WTC11 (cell line): ENCODE measurements at regions not wholly inside any gene's neighbourhood (a gene's known extent, or its start where the extent isn't known, plus 50 kb on each side); places are given as distances from the start of the nearest gene placed in this dataset.

Source experiments
- ATAC-seq: fragments of 200-7000 bp; cut with Tn5 transposase; 2 replicates; pipeline ENCODE4 v1.10.0; 2021; ENCODE audit warnings: mild to moderate bottlenecking, moderate library complexity
- CTCF ChIA-PET: fragments of 300-600 bp; sonication (Branson Sonifier 250); formaldehyde crosslinking; loops from one replicate; lab custom pipeline; 2021; ENCODE audit warnings: antibody characterized with exemption; lab: Charles Lee
- POLR2A ChIA-PET: fragments of 350-600 bp; sonication (Branson Sonifier 250); formaldehyde crosslinking; loops from one replicate; lab custom pipeline; 2021; ENCODE audit warnings: antibody characterized with exemption; lab: Charles Lee
- DNase-seq: peaks from one replicate; pipeline ENCODE4 v3.0.0; 2021; ENCODE audit warnings: low spot score
- H3K27ac Mint-ChIP-seq: 2 replicates; pipeline ENCODE4 v1.8.0; 2021; ENCODE audit warnings: mixed read lengths
- H3K27me3 Mint-ChIP-seq: 2 replicates; pipeline ENCODE4 v1.8.0; 2021; ENCODE audit warnings: low read depth, mild to moderate bottlenecking, moderate library complexity, mixed read lengths
- H3K36me3 Mint-ChIP-seq: 2 replicates; pipeline ENCODE4 v1.8.0; 2021; ENCODE audit warnings: mixed read lengths
- H3K4me1 Mint-ChIP-seq: 2 replicates; pipeline ENCODE4 v1.8.0; 2022; ENCODE audit warnings: mixed read lengths
- H3K4me3 Mint-ChIP-seq: 2 replicates; pipeline ENCODE4 v1.8.0; 2021; ENCODE audit warnings: mild to moderate bottlenecking, moderate library complexity, mixed read lengths
- H3K9me3 Mint-ChIP-seq: 2 replicates; pipeline ENCODE4 v1.8.0; 2021; ENCODE audit warnings: mixed read lengths
- CREM ChIP-seq: sonication (generic); formaldehyde crosslinking; IDR thresholded peaks from 2 replicates; pipeline ENCODE4 v1.8.1; 2022; ENCODE audit warnings: mild to moderate bottlenecking, missing genetic modification reagents, moderate library complexity
- EMX1 ChIP-seq: fragments of 250-450 bp; sonication (Bioruptor Pico); IDR thresholded peaks from 2 replicates; pipeline ENCODE4 v1.8.0; 2021; ENCODE audit warnings: mild to moderate bottlenecking
- ESRRA ChIP-seq: sonication (generic); formaldehyde crosslinking; IDR thresholded peaks from 2 replicates; pipeline ENCODE4 v1.8.1; 2022; ENCODE audit warnings: mild to moderate bottlenecking, missing genetic modification reagents, borderline replicate concordance
- GABPB1 ChIP-seq: sonication (generic); formaldehyde crosslinking; IDR thresholded peaks from 2 replicates; pipeline ENCODE4 v1.8.1; 2023; ENCODE audit warnings: mild to moderate bottlenecking, missing genetic modification reagents
- IRF2 ChIP-seq: sonication (generic); formaldehyde crosslinking; IDR thresholded peaks from 2 replicates; pipeline ENCODE4 v1.8.0; 2022; ENCODE audit warnings: low read depth, missing genetic modification reagents, borderline replicate concordance
- JAZF1 ChIP-seq: fragments of 250-450 bp; sonication (Bioruptor Pico); IDR thresholded peaks from 2 replicates; pipeline ENCODE4 v1.9.0; 2021; ENCODE audit warnings: moderate library complexity, mild to moderate bottlenecking, inconsistent platforms
- MYBL2 ChIP-seq: sonication (generic); formaldehyde crosslinking; IDR thresholded peaks from 2 replicates; pipeline ENCODE4 v1.8.1; 2023; ENCODE audit warnings: mild to moderate bottlenecking, moderate library complexity, missing genetic modification reagents
- NFYB ChIP-seq: sonication (generic); formaldehyde crosslinking; conservative IDR thresholded peaks from 2 replicates; pipeline ENCODE4 v1.8.0; 2022; ENCODE audit warnings: low read depth, missing genetic modification reagents
- RELA ChIP-seq: sonication (generic); formaldehyde crosslinking; IDR thresholded peaks from 2 replicates; pipeline ENCODE4 v1.8.1; 2022; ENCODE audit warnings: missing genetic modification reagents, mild to moderate bottlenecking, borderline replicate concordance
- RORB ChIP-seq: fragments of 250-450 bp; sonication (Bioruptor Pico); IDR thresholded peaks from 2 replicates; pipeline ENCODE4 v1.9.0; 2021; ENCODE audit warnings: mild to moderate bottlenecking
- SMAD4 ChIP-seq: sonication (generic); formaldehyde crosslinking; IDR thresholded peaks from 2 replicates; pipeline ENCODE4 v1.8.0; 2022; ENCODE audit warnings: mild to moderate bottlenecking, missing genetic modification reagents
- SOX15 ChIP-seq: fragments of 250-450 bp; sonication (Bioruptor Pico); IDR thresholded peaks from 2 replicates; pipeline ENCODE4 v1.9.0; 2021; ENCODE audit warnings: mild to moderate bottlenecking
- TP53 ChIP-seq: sonication (generic); formaldehyde crosslinking; IDR thresholded peaks from 2 replicates; pipeline ENCODE4 v1.8.1; 2023; ENCODE audit warnings: mild to moderate bottlenecking, missing genetic modification reagents
- TF ChIP-seq, protein P1 (sequence below): sonication (generic); formaldehyde crosslinking; IDR thresholded peaks from 2 replicates; pipeline ENCODE4 v1.8.1; 2022; ENCODE audit warnings: mild to moderate bottlenecking, missing genetic modification reagents, moderate library complexity, borderline replicate concordance
- TF ChIP-seq, protein P2 (sequence below): sonication (generic); formaldehyde crosslinking; IDR thresholded peaks from 2 replicates; pipeline ENCODE4 v1.8.0; 2023; ENCODE audit warnings: missing genetic modification reagents, mild to moderate bottlenecking, borderline replicate concordance
- TF ChIP-seq, protein P3 (sequence below): sonication (generic); formaldehyde crosslinking; IDR thresholded peaks from 2 replicates; pipeline ENCODE4 v1.8.1; 2023; ENCODE audit warnings: mild to moderate bottlenecking, moderate library complexity, missing genetic modification reagents
- TF ChIP-seq, protein P4 (sequence below): sonication (generic); formaldehyde crosslinking; IDR thresholded peaks from 2 replicates; pipeline ENCODE4 v1.8.0; 2022; ENCODE audit warnings: mild to moderate bottlenecking, missing genetic modification reagents
- TF ChIP-seq, protein P5 (sequence below): sonication (generic); formaldehyde crosslinking; IDR thresholded peaks from 2 replicates; pipeline ENCODE4 v1.8.0; 2022; ENCODE audit warnings: mild to moderate bottlenecking, missing genetic modification reagents
- TF ChIP-seq, protein P6 (sequence below): fragments of 250-450 bp; sonication (Bioruptor Pico); IDR thresholded peaks from 2 replicates; pipeline ENCODE4 v1.9.0; 2021; ENCODE audit warnings: mild to moderate bottlenecking, borderline replicate concordance

DNA sequence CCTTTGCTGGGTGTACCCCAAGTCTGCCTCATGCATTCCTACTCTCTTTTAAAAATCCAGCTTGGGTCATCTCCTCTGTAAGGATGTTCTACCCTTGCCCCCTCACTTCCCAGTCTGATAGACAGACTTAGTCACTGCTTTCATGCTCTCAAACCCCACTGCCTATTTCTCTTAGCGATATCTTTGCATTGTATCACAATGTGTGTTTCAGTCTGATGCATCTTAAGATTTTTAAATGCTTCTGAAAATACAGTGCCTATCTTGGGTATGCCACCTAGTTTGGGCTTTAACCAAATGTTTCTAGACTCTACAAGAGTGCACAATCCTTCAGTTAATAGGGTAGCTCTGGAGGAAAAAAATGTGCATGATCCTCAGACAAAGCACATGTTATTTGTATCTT lies 97.8 kb downstream of the SNX18 start (continued):
- TF ChIP-seq, protein P1, sequence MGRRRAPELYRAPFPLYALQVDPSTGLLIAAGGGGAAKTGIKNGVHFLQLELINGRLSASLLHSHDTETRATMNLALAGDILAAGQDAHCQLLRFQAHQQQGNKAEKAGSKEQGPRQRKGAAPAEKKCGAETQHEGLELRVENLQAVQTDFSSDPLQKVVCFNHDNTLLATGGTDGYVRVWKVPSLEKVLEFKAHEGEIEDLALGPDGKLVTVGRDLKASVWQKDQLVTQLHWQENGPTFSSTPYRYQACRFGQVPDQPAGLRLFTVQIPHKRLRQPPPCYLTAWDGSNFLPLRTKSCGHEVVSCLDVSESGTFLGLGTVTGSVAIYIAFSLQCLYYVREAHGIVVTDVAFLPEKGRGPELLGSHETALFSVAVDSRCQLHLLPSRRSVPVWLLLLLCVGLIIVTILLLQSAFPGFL = no peak
- TF ChIP-seq IRF2 (CRISPR knock-in tag) (no peak), EMX1 (no peak), SOX15 (CRISPR knock-in tag) (no peak)
- TF ChIP-seq, protein P2, sequence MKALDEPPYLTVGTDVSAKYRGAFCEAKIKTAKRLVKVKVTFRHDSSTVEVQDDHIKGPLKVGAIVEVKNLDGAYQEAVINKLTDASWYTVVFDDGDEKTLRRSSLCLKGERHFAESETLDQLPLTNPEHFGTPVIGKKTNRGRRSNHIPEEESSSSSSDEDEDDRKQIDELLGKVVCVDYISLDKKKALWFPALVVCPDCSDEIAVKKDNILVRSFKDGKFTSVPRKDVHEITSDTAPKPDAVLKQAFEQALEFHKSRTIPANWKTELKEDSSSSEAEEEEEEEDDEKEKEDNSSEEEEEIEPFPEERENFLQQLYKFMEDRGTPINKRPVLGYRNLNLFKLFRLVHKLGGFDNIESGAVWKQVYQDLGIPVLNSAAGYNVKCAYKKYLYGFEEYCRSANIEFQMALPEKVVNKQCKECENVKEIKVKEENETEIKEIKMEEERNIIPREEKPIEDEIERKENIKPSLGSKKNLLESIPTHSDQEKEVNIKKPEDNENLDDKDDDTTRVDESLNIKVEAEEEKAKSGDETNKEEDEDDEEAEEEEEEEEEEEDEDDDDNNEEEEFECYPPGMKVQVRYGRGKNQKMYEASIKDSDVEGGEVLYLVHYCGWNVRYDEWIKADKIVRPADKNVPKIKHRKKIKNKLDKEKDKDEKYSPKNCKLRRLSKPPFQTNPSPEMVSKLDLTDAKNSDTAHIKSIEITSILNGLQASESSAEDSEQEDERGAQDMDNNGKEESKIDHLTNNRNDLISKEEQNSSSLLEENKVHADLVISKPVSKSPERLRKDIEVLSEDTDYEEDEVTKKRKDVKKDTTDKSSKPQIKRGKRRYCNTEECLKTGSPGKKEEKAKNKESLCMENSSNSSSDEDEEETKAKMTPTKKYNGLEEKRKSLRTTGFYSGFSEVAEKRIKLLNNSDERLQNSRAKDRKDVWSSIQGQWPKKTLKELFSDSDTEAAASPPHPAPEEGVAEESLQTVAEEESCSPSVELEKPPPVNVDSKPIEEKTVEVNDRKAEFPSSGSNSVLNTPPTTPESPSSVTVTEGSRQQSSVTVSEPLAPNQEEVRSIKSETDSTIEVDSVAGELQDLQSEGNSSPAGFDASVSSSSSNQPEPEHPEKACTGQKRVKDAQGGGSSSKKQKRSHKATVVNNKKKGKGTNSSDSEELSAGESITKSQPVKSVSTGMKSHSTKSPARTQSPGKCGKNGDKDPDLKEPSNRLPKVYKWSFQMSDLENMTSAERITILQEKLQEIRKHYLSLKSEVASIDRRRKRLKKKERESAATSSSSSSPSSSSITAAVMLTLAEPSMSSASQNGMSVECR = no peak

DNA sequence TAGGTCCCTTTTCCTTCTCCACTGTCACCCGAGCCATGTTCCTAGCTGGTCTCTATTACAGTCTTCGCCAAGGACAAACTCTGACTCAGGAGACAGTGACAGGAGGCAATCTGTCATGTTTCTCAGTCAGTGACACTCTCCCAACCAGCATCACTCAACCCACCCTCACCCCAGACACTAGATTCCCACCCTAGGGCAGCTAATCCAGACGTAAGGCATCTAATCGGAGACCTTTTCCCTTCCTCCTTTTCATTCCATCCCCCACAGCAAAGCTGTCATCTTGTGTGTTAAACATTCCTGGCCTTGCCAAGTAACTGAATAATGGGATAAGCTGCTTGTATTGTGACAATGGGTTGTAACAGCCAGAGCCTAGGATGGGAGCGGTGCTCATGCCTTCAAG lies 95.2 kb downstream of the SNX18 start:
- CTCF ChIA-PET = no interaction called here

DNA sequence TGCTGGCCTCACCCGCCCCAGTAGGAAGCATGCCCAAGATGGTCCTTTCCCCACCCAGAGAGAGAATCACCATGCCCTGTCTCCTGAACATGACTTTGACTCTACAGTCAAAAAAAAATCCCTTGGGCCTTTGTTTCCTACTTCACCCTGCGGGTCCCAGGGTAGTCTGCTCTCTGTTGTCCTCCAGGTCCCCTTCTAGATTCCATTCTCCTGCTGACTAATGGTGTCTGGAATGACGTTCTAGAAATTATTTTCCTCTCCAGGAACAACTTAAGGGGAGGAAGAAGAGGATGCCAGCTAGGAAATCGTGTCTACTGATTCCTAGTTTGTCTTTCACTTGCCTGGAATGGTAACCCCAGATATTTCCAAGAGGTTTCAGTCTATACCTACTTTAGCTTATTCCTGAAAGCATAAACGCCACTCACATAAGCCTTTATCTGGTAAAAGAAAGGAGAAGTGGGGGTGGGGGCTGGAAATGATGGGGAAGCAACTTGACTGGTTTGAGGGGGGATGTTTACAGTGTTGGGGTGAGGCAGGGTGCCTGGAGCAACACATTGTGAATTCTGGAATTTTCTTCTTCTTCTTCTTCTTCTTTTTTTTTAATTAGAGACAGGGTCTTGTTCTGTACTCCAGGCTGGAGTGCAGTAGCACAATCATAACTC lies 93.9 kb downstream of the SNX18 start:
- Mint-ChIP-seq H3K27ac (no peak overlapping the region), H3K27me3 (no peaks in the 10 kb centered on the region), H3K9me3 (peaks cover 8% of the 10 kb centered on the region), H3K4me3 (no peak overlapping the region), H3K36me3 (peaks cover 5% of the 10 kb centered on the region), H3K4me1 (no peaks in the 10 kb centered on the region)
- ATAC-seq (no peak), DNase-seq (no peak)
- POLR2A ChIA-PET = no interaction called here
- CTCF ChIA-PET = interaction anchor here (1.1 to 1.3 kb wide), 2 partner anchors 107 to 160 kb away, joined by 3 read pairs; no protein-coding TSS in a partner anchor
- TF ChIP-seq, protein P3, sequence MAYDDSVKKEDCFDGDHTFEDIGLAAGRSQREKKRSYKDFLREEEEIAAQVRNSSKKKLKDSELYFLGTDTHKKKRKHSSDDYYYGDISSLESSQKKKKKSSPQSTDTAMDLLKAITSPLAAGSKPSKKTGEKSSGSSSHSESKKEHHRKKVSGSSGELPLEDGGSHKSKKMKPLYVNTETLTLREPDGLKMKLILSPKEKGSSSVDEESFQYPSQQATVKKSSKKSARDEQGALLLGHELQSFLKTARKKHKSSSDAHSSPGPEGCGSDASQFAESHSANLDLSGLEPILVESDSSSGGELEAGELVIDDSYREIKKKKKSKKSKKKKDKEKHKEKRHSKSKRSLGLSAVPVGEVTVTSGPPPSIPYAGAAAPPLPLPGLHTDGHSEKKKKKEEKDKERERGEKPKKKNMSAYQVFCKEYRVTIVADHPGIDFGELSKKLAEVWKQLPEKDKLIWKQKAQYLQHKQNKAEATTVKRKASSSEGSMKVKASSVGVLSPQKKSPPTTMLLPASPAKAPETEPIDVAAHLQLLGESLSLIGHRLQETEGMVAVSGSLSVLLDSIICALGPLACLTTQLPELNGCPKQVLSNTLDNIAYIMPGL (CRISPR knock-in tag) = no peak
- TF ChIP-seq, protein P4, sequence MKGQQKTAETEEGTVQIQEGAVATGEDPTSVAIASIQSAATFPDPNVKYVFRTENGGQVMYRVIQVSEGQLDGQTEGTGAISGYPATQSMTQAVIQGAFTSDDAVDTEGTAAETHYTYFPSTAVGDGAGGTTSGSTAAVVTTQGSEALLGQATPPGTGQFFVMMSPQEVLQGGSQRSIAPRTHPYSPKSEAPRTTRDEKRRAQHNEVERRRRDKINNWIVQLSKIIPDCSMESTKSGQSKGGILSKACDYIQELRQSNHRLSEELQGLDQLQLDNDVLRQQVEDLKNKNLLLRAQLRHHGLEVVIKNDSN (CRISPR knock-in tag) = no peak
- TF ChIP-seq, protein P5, sequence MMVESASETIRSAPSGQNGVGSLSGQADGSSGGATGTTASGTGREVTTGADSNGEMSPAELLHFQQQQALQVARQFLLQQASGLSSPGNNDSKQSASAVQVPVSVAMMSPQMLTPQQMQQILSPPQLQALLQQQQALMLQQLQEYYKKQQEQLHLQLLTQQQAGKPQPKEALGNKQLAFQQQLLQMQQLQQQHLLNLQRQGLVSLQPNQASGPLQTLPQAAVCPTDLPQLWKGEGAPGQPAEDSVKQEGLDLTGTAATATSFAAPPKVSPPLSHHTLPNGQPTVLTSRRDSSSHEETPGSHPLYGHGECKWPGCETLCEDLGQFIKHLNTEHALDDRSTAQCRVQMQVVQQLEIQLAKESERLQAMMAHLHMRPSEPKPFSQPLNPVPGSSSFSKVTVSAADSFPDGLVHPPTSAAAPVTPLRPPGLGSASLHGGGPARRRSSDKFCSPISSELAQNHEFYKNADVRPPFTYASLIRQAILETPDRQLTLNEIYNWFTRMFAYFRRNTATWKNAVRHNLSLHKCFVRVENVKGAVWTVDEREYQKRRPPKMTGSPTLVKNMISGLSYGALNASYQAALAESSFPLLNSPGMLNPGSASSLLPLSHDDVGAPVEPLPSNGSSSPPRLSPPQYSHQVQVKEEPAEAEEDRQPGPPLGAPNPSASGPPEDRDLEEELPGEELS (CRISPR knock-in tag) = no peak
- TF ChIP-seq, protein P6, sequence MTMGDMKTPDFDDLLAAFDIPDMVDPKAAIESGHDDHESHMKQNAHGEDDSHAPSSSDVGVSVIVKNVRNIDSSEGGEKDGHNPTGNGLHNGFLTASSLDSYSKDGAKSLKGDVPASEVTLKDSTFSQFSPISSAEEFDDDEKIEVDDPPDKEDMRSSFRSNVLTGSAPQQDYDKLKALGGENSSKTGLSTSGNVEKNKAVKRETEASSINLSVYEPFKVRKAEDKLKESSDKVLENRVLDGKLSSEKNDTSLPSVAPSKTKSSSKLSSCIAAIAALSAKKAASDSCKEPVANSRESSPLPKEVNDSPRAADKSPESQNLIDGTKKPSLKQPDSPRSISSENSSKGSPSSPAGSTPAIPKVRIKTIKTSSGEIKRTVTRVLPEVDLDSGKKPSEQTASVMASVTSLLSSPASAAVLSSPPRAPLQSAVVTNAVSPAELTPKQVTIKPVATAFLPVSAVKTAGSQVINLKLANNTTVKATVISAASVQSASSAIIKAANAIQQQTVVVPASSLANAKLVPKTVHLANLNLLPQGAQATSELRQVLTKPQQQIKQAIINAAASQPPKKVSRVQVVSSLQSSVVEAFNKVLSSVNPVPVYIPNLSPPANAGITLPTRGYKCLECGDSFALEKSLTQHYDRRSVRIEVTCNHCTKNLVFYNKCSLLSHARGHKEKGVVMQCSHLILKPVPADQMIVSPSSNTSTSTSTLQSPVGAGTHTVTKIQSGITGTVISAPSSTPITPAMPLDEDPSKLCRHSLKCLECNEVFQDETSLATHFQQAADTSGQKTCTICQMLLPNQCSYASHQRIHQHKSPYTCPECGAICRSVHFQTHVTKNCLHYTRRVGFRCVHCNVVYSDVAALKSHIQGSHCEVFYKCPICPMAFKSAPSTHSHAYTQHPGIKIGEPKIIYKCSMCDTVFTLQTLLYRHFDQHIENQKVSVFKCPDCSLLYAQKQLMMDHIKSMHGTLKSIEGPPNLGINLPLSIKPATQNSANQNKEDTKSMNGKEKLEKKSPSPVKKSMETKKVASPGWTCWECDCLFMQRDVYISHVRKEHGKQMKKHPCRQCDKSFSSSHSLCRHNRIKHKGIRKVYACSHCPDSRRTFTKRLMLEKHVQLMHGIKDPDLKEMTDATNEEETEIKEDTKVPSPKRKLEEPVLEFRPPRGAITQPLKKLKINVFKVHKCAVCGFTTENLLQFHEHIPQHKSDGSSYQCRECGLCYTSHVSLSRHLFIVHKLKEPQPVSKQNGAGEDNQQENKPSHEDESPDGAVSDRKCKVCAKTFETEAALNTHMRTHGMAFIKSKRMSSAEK = no peak
- TF ChIP-seq, protein P1 = no peak
- TF ChIP-seq JAZF1 (CRISPR knock-in tag) (no peak), MYBL2 (CRISPR knock-in tag) (no peak), ESRRA (CRISPR knock-in tag) (no peak), RORB (CRISPR knock-in tag) (no peak), GABPB1 (CRISPR knock-in tag) (no peak), RELA (no peak), NFYB (CRISPR knock-in tag) (no peak)

More for the DNA sequence above, 95.2 kb downstream of the SNX18 start:
- Mint-ChIP-seq H3K27me3 (no peaks in the 10 kb centered on the region), H3K9me3 (peaks cover 11% of the 10 kb centered on the region), H3K4me3 (no peak overlapping the region), H3K36me3 (peaks cover 5% of the 10 kb centered on the region), H3K4me1 (peaks cover under 1% of the 10 kb centered on the region; the same call in 1 of the 2 replicates), H3K27ac (no peak overlapping the region)
- ATAC-seq (no peak), DNase-seq (no peak)
- TF ChIP-seq EMX1 (no peak), SMAD4 (no peak), CREM (CRISPR knock-in tag) (no peak), TP53 (CRISPR knock-in tag) (no peak)
- POLR2A ChIA-PET = no interaction called here
